Astrocyte of the cerebellum (primary cell): ENCODE measurements at regions not wholly inside any gene's neighbourhood (a gene's known extent, or its start where the extent isn't known, plus 50 kb on each side); places are given as distances from the start of the nearest gene placed in this dataset.
A peak's percentile ranks its signal among the peaks of the same experiment; 100 is the strongest.

ENCODE experiments used
- DNase-seq: peaks from one replicate; pipeline ENCODE4 v3.0.0-alpha.2; 2011; ENCODE audit warnings: low read depth
- H3K4me3 ChIP-seq: 2 replicates; pipeline ENCODE4 v1.5.1; 2011; ENCODE audit warnings: mild to moderate bottlenecking, low read depth, low read length, moderate library complexity
- in situ Hi-C: cut with HindIII; loops from 2 replicates; pipeline ENCODE4 v1.10.0; 2017; ENCODE audit warnings: low sequenced_read_pairs
- TF ChIP-seq, protein P1 (sequence below): IDR thresholded peaks from 2 replicates; pipeline ENCODE4 v1.5.1; 2012; ENCODE audit warnings: low read length, low read depth, moderate library complexity, mild to moderate bottlenecking; ENCODE audit errors: missing control alignments

DNA sequence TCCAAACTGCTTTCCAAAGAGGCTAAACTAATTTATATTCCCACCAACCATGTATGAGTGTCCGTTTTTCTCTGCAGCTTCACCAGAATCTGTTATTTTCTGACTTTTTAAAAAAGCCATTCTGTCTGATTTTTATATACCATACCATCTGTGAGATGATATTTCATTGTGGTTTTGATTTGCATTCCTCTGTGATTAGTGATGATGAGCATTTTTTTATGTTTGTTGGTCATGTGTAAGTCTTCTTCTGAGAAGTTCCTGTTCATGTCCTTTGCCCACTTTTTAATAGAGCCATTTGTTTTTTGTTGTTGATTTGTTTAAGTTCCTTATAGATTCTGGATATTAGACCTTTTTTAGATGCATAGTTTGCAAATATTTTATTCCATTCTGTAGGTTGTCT lies 179.4 kb upstream of the ALCAM start:
- TF ChIP-seq, protein P1, sequence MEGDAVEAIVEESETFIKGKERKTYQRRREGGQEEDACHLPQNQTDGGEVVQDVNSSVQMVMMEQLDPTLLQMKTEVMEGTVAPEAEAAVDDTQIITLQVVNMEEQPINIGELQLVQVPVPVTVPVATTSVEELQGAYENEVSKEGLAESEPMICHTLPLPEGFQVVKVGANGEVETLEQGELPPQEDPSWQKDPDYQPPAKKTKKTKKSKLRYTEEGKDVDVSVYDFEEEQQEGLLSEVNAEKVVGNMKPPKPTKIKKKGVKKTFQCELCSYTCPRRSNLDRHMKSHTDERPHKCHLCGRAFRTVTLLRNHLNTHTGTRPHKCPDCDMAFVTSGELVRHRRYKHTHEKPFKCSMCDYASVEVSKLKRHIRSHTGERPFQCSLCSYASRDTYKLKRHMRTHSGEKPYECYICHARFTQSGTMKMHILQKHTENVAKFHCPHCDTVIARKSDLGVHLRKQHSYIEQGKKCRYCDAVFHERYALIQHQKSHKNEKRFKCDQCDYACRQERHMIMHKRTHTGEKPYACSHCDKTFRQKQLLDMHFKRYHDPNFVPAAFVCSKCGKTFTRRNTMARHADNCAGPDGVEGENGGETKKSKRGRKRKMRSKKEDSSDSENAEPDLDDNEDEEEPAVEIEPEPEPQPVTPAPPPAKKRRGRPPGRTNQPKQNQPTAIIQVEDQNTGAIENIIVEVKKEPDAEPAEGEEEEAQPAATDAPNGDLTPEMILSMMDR: no peak
- no peak for DNase-seq
- H3K4me3 ChIP-seq: no peak overlapping the region
- in situ Hi-C loops: no loop called here

DNA sequence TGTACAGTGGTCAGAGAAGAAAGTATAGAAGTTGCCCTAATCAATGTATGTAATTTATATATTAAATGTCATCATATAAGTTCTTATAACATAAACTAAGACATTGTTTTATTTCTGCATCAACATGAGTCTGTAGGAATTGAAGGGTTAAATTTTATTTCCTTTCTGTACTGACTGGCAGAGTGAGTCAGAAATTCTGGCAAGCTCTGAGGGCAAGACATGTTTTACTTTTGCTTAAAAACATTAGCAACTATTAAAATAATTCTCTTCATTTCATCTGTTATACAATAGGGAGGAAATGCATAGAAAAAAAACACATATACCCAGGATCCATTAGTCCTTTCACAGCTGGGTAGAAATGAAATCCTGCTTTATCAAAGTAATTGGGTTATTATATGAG lies 171.4 kb upstream of the ALCAM start:
- no peak overlapping the region for H3K4me3 ChIP-seq
- TF ChIP-seq, protein P1: no peak
- DNase-seq: peak; percentile 11
- in situ Hi-C loops: no loop called here

DNA sequence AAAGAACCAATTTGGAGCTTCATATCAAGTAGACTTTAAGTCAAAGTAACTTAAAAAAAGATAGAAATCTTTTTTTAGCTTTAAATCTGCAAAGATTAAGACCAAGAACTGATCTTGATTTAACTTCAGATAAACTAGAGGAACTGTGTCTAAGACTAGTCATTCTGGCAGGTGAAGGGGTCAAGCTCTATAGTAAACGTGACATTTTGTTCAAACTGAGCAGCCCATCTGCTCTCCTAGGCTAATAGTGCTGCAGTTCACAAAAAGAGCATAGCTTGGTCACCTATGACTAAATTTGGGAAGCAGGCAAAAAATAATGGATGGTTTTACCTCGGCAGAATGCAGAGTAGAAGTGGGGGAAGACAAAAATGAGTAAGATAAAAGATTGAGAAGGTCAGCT lies 168.8 kb upstream of the ALCAM start:
- in situ Hi-C loops: no loop called here
- TF ChIP-seq, protein P1: no peak
- no peak overlapping the region for H3K4me3 ChIP-seq
- no peak for DNase-seq

DNA sequence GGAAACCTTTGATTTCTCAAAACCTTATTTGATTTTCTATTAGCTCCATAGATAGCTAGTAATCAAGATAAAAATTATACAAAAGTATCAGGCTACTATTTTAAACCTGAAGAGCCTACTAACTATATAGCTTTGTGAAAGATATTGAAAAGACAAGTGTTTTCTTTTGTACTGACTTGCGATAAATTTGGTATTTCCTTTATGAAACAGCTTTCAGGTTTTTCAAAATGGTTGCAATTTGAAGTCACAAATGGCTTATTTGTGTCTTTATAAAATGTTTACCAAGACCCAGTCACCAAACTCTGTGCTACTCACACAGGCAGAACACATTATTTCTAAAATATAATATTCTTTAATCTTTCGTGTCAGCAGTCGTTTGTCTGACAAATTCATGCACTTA lies 167.5 kb upstream of the ALCAM start:
- DNase-seq: no peak
- in situ Hi-C loops: no loop called here
- TF ChIP-seq, protein P1: no peak
- no peak overlapping the region for H3K4me3 ChIP-seq

DNA sequence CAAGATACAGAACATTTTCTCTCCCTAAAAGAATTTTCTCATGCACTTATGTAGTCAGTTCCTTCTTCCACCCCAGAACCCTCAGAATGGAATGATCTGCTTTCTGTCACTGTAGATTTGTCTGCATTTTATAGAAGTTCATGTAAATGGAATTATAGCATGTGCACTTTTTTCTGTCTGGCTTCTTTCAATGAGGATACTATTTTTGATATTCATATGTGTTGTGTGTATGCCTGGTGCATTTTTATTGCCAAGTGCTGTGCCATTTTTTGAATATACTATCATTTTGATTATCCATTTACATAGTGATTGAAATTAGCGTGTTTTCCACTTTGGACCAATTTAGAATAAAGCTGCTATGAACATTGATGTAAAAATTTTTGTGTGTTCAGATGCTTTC lies 156.6 kb upstream of the ALCAM start:
- H3K4me3 ChIP-seq: no peak overlapping the region
- in situ Hi-C loops: no loop called here
- TF ChIP-seq, protein P1: no peak
- DNase-seq: no peak

DNA sequence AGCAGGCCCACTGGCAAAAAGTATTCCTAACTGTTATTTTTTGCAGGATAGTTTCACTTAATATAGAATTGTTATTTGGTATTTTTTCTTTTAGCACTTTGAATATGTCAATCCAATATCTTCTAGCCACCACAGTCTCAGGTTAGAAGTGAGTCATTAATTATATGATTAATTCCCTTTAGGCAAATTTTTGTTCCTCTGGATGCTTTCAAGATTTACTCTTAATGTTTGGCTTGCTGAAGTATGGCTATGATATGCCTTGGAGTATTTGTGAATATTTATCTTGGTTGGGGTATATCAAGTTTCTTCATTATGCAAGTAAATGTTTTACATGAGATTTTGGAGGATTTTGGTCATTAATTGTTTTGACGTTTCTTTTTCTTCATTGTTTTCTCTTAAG lies 152.1 kb upstream of the ALCAM start:
- DNase-seq: no peak
- in situ Hi-C loops: no loop called here
- TF ChIP-seq, protein P1: no peak
- no peak overlapping the region for H3K4me3 ChIP-seq

DNA sequence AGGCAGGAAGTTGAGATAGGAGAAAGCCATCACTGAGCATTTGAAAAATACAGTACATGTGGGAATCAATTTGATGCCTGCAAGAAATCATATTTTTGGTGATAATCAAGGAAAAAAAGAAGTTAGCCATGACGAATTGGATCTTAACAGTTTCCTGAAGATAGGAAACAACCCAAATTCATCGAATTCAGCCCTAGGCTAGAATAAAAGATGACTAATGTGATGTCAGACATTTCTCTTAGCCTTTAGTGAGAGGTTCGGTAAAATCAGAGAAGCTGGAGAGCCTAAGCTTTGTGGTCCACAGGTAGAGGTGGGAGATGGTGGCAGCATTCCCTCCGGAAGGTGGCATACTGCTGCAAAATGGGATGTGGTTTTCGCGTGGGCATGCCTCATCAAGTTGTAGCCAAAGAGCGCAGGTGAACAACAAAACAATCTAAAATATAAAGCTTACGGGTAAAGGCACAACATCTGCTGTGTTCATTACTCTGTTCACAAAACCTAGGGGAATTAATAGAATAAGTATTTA lies 144.1 kb upstream of the ALCAM start:
- H3K4me3 ChIP-seq: no peak overlapping the region
- TF ChIP-seq, protein P1: no peak
- in situ Hi-C loops: no loop called here
- DNase-seq: no peak
